Activated CD4-positive, alpha-beta memory T cell treated with anti-CD3 and anti-CD28 coated beads, Interleukin-2, amount 10 ng/mL, durations not matched to agents 7 days and 5 days (primary cell): ENCODE measurements at regions not wholly inside any gene's neighbourhood (a gene's known extent, or its start where the extent isn't known, plus 50 kb on each side); places are given as distances from the start of the nearest gene placed in this dataset.

Experiments used
- CTCF ChIA-PET: fragments of 350-600 bp; sonication (Branson Sonifier 250); formaldehyde crosslinking; loops from one replicate; lab custom pipeline; 2021; ENCODE audit warnings: antibody characterized with exemption, inconsistent platforms; lab: Charles Lee
- POLR2A ChIA-PET: fragments of 350-600 bp; sonication (Branson Sonifier 250); formaldehyde crosslinking; loops from one replicate; lab custom pipeline; 2021; ENCODE audit warnings: antibody characterized with exemption; lab: Charles Lee
- DNase-seq: peaks from one replicate; pipeline ENCODE4 v3.0.0-alpha.2; 2020
- H3K27ac Mint-ChIP-seq: one replicate; pipeline ENCODE4 v1.8.0; 2021; ENCODE audit warnings: mild to moderate bottlenecking, mixed read lengths
- H3K27me3 Mint-ChIP-seq: one replicate; pipeline ENCODE4 v1.8.0; 2021; ENCODE audit warnings: mixed read lengths
- H3K36me3 Mint-ChIP-seq: one replicate; pipeline ENCODE4 v1.8.0; 2021; ENCODE audit warnings: low read depth, mixed read lengths
- H3K4me1 Mint-ChIP-seq: one replicate; pipeline ENCODE4 v1.8.0; 2021; ENCODE audit warnings: mixed read lengths
- H3K4me3 Mint-ChIP-seq: one replicate; pipeline ENCODE4 v1.8.0; 2021; ENCODE audit warnings: mild to moderate bottlenecking, mixed read lengths
- H3K9me3 Mint-ChIP-seq: one replicate; pipeline ENCODE4 v1.8.0; 2021; ENCODE audit warnings: mixed read lengths

GRCh38 chr5:31007672-31008071 is 185.8 kb upstream of the CDH6 start:
- H3K36me3 Mint-ChIP-seq: no peaks in the 10 kb centered on the region
- H3K9me3 Mint-ChIP-seq: peaks cover 25% of the 10 kb centered on the region
- no peaks in the 10 kb centered on the region for H3K4me1 Mint-ChIP-seq
- ChIA-PET POLR2A (no interaction called here), CTCF (no interaction called here)
- no peak overlapping the region for H3K4me3 Mint-ChIP-seq
- no peaks in the 10 kb centered on the region for H3K27me3 Mint-ChIP-seq
- no peak for DNase-seq
- H3K27ac Mint-ChIP-seq: no peak overlapping the region

GRCh38 chr5:31000287-31000686 is 193.2 kb upstream of the CDH6 start:
- ChIA-PET POLR2A (no interaction called here), CTCF (no interaction called here)
- Mint-ChIP-seq H3K9me3 (peaks cover 2% of the 10 kb centered on the region), H3K36me3 (no peaks in the 10 kb centered on the region), H3K4me3 (no peak overlapping the region), H3K27me3 (no peaks in the 10 kb centered on the region), H3K27ac (no peak overlapping the region), H3K4me1 (no peaks in the 10 kb centered on the region)
- no peak for DNase-seq

DNA sequence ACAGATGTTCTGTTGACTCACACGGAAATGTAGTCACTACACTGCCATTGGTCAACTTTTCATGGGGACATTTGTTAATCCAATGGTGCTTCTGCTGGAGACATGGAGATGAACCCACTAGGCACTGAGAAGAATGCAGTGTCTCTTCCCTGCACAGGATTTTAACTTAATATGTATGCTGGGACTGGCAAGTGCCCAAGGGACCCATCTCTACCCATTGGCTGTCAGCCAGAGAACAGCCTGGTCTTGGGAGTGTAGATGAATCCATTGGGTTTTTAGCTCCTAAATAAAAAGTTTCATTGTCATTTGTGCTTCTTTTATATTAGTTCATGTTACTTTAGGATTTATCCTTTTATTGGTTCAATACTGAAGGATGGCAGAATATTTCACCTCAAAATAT is 195.8 kb upstream of the CDH6 start:
- Mint-ChIP-seq H3K4me1 (no peaks in the 10 kb centered on the region), H3K9me3 (peaks cover 2% of the 10 kb centered on the region), H3K4me3 (no peak overlapping the region), H3K27ac (no peak overlapping the region), H3K36me3 (no peaks in the 10 kb centered on the region), H3K27me3 (no peaks in the 10 kb centered on the region)
- ChIA-PET CTCF (no interaction called here), POLR2A (no interaction called here)
- no peak for DNase-seq

- no peak for DNase-seq
- ChIA-PET CTCF (no interaction called here), POLR2A (no interaction called here)
- no peak overlapping the region for H3K4me3 Mint-ChIP-seq
- H3K9me3 Mint-ChIP-seq: peaks cover 2% of the 10 kb centered on the region
- H3K4me1 Mint-ChIP-seq: no peaks in the 10 kb centered on the region
- H3K27ac Mint-ChIP-seq: no peak overlapping the region
- no peaks in the 10 kb centered on the region for H3K36me3 Mint-ChIP-seq
- H3K27me3 Mint-ChIP-seq: no peaks in the 10 kb centered on the region
Measured at GRCh38 chr5:30994902-30995301, 198.6 kb upstream of the CDH6 start.

DNA sequence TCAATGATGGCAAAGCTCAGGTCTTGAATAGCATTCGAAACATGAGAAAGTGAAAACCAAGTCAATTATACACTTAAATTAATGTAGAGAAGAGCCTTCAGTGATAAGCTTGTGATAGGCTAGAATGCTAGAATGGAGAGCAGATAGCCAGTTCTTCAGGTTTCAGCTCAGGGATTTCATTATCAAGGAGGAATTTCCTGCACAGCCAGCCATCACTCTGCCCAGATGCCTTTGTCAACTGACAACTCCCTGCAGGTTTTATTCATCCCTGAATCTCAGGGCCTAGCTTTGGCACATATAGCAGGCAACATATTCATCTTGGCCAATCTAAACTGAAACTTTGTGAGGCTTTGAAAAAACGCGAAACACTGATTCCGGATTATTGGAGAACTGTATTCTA is 199.3 kb upstream of the CDH6 start:
- Mint-ChIP-seq H3K4me3 (no peak overlapping the region), H3K27me3 (no peaks in the 10 kb centered on the region), H3K9me3 (peaks cover 2% of the 10 kb centered on the region), H3K27ac (no peak overlapping the region), H3K36me3 (no peaks in the 10 kb centered on the region), H3K4me1 (no peaks in the 10 kb centered on the region)
- no peak for DNase-seq
- ChIA-PET CTCF (no interaction called here), POLR2A (no interaction called here)

- POLR2A ChIA-PET: no interaction called here
- CTCF ChIA-PET: no interaction called here
- no peak overlapping the region for H3K27ac Mint-ChIP-seq
- H3K4me1 Mint-ChIP-seq: no peaks in the 10 kb centered on the region
- H3K27me3 Mint-ChIP-seq: no peaks in the 10 kb centered on the region
- H3K36me3 Mint-ChIP-seq: no peaks in the 10 kb centered on the region
- no peak overlapping the region for H3K4me3 Mint-ChIP-seq
- DNase-seq: no peak
- peaks cover 2% of the 10 kb centered on the region for H3K9me3 Mint-ChIP-seq
Measured at GRCh38 chr5:30991462-30991861, 202.0 kb upstream of the CDH6 start.

GRCh38 chr5:30981576-30981975 is 211.9 kb upstream of the CDH6 start:
- no peaks in the 10 kb centered on the region for H3K27me3 Mint-ChIP-seq
- DNase-seq: no peak
- ChIA-PET CTCF (no interaction called here), POLR2A (no interaction called here)
- H3K9me3 Mint-ChIP-seq: peaks cover 6% of the 10 kb centered on the region
- no peak overlapping the region for H3K4me3 Mint-ChIP-seq
- no peaks in the 10 kb centered on the region for H3K4me1 Mint-ChIP-seq
- H3K27ac Mint-ChIP-seq: no peak overlapping the region
- H3K36me3 Mint-ChIP-seq: no peaks in the 10 kb centered on the region

DNA sequence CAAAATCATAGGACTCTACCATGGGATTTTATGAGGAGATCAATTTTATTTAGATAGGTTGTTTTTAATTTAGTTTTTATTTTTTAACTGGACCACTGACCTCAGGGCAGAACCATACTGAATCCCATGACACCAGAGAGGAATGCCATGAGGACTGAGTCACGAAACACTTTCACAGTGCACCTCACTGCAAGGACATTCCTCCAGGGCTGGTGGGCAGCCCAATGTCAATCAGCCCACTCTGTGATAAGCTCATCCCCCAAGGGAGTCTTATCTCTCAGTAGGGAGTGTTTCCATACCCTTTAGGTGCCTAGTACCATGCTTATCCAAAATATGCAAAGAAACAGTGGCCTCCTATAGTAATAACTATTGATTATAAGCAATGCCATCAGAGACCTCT is 224.5 kb upstream of the CDH6 start:
- ChIA-PET POLR2A (no interaction called here), CTCF (no interaction called here)
- no peaks in the 10 kb centered on the region for H3K27me3 Mint-ChIP-seq
- H3K4me1 Mint-ChIP-seq: no peaks in the 10 kb centered on the region
- no peaks in the 10 kb centered on the region for H3K36me3 Mint-ChIP-seq
- H3K4me3 Mint-ChIP-seq: no peak overlapping the region
- no peak for DNase-seq
- H3K9me3 Mint-ChIP-seq: peaks cover 9% of the 10 kb centered on the region
- H3K27ac Mint-ChIP-seq: no peak overlapping the region

DNA sequence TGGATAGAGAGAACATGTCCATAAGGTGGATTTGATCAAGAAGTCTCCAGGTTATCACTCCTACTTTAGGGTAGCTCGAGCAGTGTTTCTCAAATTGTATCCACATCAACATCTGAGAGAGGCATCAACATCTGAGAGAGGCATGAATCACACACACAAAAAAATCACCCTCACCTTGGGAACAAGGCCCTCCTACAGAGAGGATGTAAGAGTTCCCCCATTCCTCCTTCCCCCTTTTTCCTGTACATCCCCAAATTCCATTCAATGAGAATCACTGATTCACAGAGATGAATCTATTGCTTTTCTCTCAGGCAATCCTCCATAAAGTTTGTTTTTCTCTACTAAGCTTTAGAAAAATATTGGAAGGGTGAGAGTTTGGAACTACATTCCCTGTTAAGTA is 233.4 kb upstream of the CDH6 start:
- DNase-seq: no peak
- ChIA-PET CTCF (no interaction called here), POLR2A (no interaction called here)
- H3K27ac Mint-ChIP-seq: no peak overlapping the region
- H3K4me1 Mint-ChIP-seq: no peaks in the 10 kb centered on the region
- no peak overlapping the region for H3K4me3 Mint-ChIP-seq
- H3K9me3 Mint-ChIP-seq: peaks cover 2% of the 10 kb centered on the region
- no peaks in the 10 kb centered on the region for H3K36me3 Mint-ChIP-seq
- no peaks in the 10 kb centered on the region for H3K27me3 Mint-ChIP-seq

DNA sequence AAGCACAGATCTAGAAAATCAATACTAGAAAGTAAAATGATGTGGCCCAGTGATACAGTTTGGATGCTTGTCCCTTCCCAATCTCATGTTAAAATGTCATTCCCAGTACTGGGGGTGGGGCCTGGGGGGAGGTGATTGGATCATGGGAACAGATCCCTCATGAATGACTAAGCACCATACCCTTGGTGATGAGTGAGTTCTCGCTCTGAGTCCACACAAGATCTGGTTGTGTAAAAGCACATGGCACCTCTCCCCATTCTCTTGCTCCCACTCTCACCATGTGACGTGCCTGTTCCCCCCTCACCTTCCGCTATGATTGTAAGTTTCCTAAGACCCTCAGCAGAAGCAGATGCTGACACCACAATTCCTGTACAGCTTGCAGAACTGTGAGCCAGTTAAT is 234.2 kb upstream of the CDH6 start:
- H3K36me3 Mint-ChIP-seq: no peaks in the 10 kb centered on the region
- peaks cover 2% of the 10 kb centered on the region for H3K9me3 Mint-ChIP-seq
- H3K4me3 Mint-ChIP-seq: no peak overlapping the region
- H3K27me3 Mint-ChIP-seq: no peaks in the 10 kb centered on the region
- POLR2A ChIA-PET: no interaction called here
- no peaks in the 10 kb centered on the region for H3K4me1 Mint-ChIP-seq
- no peak for DNase-seq
- CTCF ChIA-PET: no interaction called here
- H3K27ac Mint-ChIP-seq: no peak overlapping the region

DNA sequence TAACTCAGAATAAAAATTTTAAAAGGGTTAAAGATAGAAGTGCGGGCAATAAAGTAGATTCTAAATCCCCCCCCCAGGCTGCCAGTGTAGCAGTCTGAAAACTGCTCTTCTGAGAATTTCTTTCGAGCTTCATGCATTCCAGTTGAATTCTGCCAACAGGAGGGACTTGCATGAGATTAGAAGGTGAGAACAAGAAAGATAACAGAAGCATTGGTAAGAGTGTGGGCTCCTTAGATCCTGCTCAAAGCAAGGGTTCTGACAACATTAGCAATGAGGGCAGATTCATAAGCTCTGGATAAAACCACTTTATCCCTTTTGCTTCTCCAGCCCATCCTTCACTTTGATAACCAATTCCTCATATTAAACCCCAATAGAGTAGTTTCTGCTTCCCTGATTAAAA is 235.9 kb upstream of the CDH6 start:
- no peaks in the 10 kb centered on the region for H3K36me3 Mint-ChIP-seq
- no peak overlapping the region for H3K27ac Mint-ChIP-seq
- H3K27me3 Mint-ChIP-seq: no peaks in the 10 kb centered on the region
- H3K4me3 Mint-ChIP-seq: no peak overlapping the region
- no peaks in the 10 kb centered on the region for H3K4me1 Mint-ChIP-seq
- no peak for DNase-seq
- H3K9me3 Mint-ChIP-seq: peaks cover 4% of the 10 kb centered on the region
- CTCF ChIA-PET: no interaction called here
- POLR2A ChIA-PET: no interaction called here

- Mint-ChIP-seq H3K4me1 (no peaks in the 10 kb centered on the region), H3K9me3 (peaks cover 4% of the 10 kb centered on the region), H3K27ac (no peak overlapping the region), H3K27me3 (no peaks in the 10 kb centered on the region), H3K4me3 (no peak overlapping the region), H3K36me3 (no peaks in the 10 kb centered on the region)
- POLR2A ChIA-PET: no interaction called here
- CTCF ChIA-PET: no interaction called here
- no peak for DNase-seq
Measured at GRCh38 chr5:30956251-30956650, 237.2 kb upstream of the CDH6 start.

- ChIA-PET CTCF (no interaction called here), POLR2A (no interaction called here)
- Mint-ChIP-seq H3K4me3 (no peak overlapping the region), H3K9me3 (peaks cover 3% of the 10 kb centered on the region), H3K36me3 (no peaks in the 10 kb centered on the region), H3K4me1 (no peaks in the 10 kb centered on the region), H3K27me3 (no peaks in the 10 kb centered on the region), H3K27ac (no peak overlapping the region)
- DNase-seq: no peak
Measured at GRCh38 chr5:30937070-30937469, 256.4 kb upstream of the CDH6 start.

DNA sequence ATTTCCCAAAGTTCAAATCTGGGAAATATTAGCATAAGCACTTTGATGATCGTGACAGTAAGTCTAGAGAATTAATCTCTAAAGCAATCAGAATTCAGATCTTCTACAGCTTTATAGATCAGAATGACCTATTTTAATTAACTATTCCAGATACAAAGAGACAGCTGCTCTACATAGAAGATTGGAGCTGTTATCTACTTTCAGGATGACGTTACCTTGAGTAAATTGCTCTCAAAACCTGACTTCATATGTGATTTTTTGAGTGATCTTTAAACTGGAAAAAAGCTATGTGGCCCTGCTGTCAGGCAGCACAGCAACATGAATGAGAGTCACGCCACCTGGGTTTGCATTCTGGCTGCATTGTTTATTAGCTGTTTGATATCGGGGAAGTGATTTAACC is 259.9 kb upstream of the CDH6 start:
- Mint-ChIP-seq H3K27ac (no peak overlapping the region), H3K4me1 (no peaks in the 10 kb centered on the region), H3K9me3 (peaks cover 5% of the 10 kb centered on the region), H3K4me3 (no peak overlapping the region), H3K27me3 (no peaks in the 10 kb centered on the region), H3K36me3 (no peaks in the 10 kb centered on the region)
- no peak for DNase-seq
- POLR2A ChIA-PET: no interaction called here
- CTCF ChIA-PET: no interaction called here
